Posterior cingulate gyrus (tissue), 11 donors: ENCODE measurements at regions not wholly inside any gene's neighbourhood (a gene's known extent, or its start where the extent isn't known, plus 50 kb on each side); places are given as distances from the start of the nearest gene placed in this dataset.
"Not testable (repeated sequence)": the region's sequence is repeated elsewhere in the genome, so short reads cannot be mapped to it uniquely, and the experiment has no call there.

Experiments
- DNase-seq, 10 donors: peaks; one replicate each; pipeline versions ENCODE4 v3.0.0 to v3.0.0-alpha.2; 2020 to 2021; ENCODE audit warnings: mixed read lengths in 3 of 10
- intact Hi-C: fragments of 100-400 bp; cut with DNase I; formaldehyde crosslinking; loops from one replicate; pipeline ENCODE4 v1.15.1; 2023

GRCh38 chr15:94868265-94868664, 636.9 kb downstream of the MCTP2 start:
- DNase-seq, intact Hi-C loops: not testable (repeated sequence)

- no peak for DNase-seq
- intact Hi-C loops, result no loop called here
Measured at GRCh38 chr15:94875550-94875949, 644.2 kb downstream of the MCTP2 start.

- intact Hi-C loops, result no loop called here
- DNase-seq, result no peak
Measured at GRCh38 chr15:94877833-94878232, 646.5 kb downstream of the MCTP2 start.

- peak in 2 of 10 donors; percentile 57 to 71 for DNase-seq
Measured at GRCh38 chr15:94882071-94882712, 650.8 kb downstream of the MCTP2 start.

GRCh38 chr15:94887391-94887790, 656.0 kb downstream of the MCTP2 start:
- DNase-seq, result no peak
- intact Hi-C loops, result no loop called here

More at GRCh38 chr15:94882071-94882712, 650.8 kb downstream of the MCTP2 start:
- intact Hi-C loops, result no loop called here

- no peak for DNase-seq
- intact Hi-C loops, result no loop called here
Measured at GRCh38 chr15:94889153-94889552, 657.8 kb downstream of the MCTP2 start.

GRCh38 chr15:94893091-94893490, 661.7 kb downstream of the MCTP2 start:
- DNase-seq, result no peak
- intact Hi-C loops, result no loop called here

GRCh38 chr15:94894056-94894455, 662.7 kb downstream of the MCTP2 start:
- intact Hi-C loops, result no loop called here
- DNase-seq, result no peak

GRCh38 chr15:94909510-94909909, 678.1 kb downstream of the MCTP2 start:
- no peak for DNase-seq

GRCh38 chr15:94910166-94910565, 678.8 kb downstream of the MCTP2 start:
- no peak for DNase-seq
- intact Hi-C loops, result no loop called here

More at GRCh38 chr15:94909510-94909909, 678.1 kb downstream of the MCTP2 start:
- intact Hi-C loops, result no loop called here

- no peak for DNase-seq
- intact Hi-C loops, result no loop called here
Measured at GRCh38 chr15:94912760-94913159, 681.4 kb downstream of the MCTP2 start.

GRCh38 chr15:94917068-94917467, 685.7 kb downstream of the MCTP2 start:
- DNase-seq, result no peak
- intact Hi-C loops, result no loop called here

- DNase-seq, result no peak
- intact Hi-C loops, result no loop called here
Measured at GRCh38 chr15:94921936-94922335, 690.6 kb downstream of the MCTP2 start.

GRCh38 chr15:94924057-94924456, 692.7 kb downstream of the MCTP2 start:
- intact Hi-C loops, result no loop called here
- DNase-seq, result no peak

- peak in 1 of 10 donors; percentile 54 for DNase-seq
- intact Hi-C loops, result no loop called here
Measured at GRCh38 chr15:94924971-94925598, 693.7 kb downstream of the MCTP2 start.

GRCh38 chr15:94925680-94926079, 694.3 kb downstream of the MCTP2 start:
- intact Hi-C loops, result no loop called here
- DNase-seq, result no peak

- no peak for DNase-seq
- intact Hi-C loops, result no loop called here
Measured at GRCh38 chr15:94927003-94927402, 695.6 kb downstream of the MCTP2 start.

- no peak for DNase-seq
- intact Hi-C loops, result no loop called here
Measured at GRCh38 chr15:94929282-94929681, 697.9 kb downstream of the MCTP2 start.

- no peak for DNase-seq
- intact Hi-C loops, result no loop called here
Measured at GRCh38 chr15:94930441-94930840, 699.1 kb downstream of the MCTP2 start.

- intact Hi-C loops, result no loop called here
- DNase-seq, result no peak
Measured at GRCh38 chr15:94930960-94931359, 699.6 kb downstream of the MCTP2 start.

GRCh38 chr15:94934440-94934839, 703.1 kb downstream of the MCTP2 start:
- DNase-seq, result peak in 1 of 10 donors; percentile 52
- intact Hi-C loops, result no loop called here

GRCh38 chr15:94937242-94937641, 705.9 kb downstream of the MCTP2 start:
- intact Hi-C loops, result no loop called here
- no peak for DNase-seq
